NCI-H2227 (cell line): ENCODE measurements at regions not wholly inside any gene's neighbourhood (a gene's known extent, or its start where the extent isn't known, plus 50 kb on each side); places are given as distances from the start of the nearest gene placed in this dataset.
A peak's percentile ranks its signal among the peaks of the same experiment; 100 is the strongest.

Experiments
- DNase-seq: peaks from one replicate; lab custom pipeline; 2025; ENCODE audit not compliant: unreplicated experiment; lab: John Stamatoyannopoulos, UW

GRCh38 chr2:79453918-79454317 lies 58.9 kb upstream of the CTNNA2 start:
- DNase-seq: no peak

DNA sequence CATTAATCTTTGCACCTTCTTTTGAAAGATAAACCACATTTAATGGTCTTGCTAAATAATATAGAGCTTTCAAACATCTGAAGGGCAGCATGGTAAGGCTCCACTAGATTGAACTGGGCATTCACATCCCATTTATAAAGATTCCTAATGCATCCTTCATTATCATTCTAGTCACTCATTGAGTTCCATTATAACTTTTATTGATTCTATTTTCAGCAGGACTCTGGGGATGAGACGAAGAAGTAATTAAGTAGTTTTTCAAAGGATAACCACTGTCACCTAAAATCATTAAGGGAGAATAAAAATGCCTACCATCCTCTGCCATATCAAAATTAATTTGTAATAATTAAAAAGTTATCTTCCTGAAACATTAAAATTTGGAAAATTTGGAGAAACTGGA lies 60.2 kb upstream of the CTNNA2 start:
- no peak for DNase-seq

DNA sequence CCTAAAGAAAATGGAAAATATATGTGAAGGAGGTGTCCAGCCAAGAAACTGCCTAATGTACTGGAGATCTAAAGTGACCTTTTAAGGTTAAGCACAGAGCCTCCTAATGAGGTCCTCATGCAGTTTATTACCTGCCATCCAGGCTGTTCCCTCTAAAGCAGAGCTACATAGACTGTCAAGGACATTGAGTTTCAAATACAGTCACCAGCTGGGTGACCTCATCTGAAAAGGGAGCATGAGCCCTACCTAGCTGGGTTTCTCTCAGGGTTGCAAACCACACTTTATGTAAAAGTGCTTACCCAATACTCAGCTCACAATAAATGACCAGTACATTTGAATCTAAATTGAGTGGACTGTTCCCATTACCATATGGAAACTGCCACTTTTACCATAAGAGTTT lies 65.4 kb upstream of the CTNNA2 start:
- DNase-seq: no peak

- DNase-seq: no peak
Measured at GRCh38 chr2:79446313-79446712, 66.5 kb upstream of the CTNNA2 start.

DNA sequence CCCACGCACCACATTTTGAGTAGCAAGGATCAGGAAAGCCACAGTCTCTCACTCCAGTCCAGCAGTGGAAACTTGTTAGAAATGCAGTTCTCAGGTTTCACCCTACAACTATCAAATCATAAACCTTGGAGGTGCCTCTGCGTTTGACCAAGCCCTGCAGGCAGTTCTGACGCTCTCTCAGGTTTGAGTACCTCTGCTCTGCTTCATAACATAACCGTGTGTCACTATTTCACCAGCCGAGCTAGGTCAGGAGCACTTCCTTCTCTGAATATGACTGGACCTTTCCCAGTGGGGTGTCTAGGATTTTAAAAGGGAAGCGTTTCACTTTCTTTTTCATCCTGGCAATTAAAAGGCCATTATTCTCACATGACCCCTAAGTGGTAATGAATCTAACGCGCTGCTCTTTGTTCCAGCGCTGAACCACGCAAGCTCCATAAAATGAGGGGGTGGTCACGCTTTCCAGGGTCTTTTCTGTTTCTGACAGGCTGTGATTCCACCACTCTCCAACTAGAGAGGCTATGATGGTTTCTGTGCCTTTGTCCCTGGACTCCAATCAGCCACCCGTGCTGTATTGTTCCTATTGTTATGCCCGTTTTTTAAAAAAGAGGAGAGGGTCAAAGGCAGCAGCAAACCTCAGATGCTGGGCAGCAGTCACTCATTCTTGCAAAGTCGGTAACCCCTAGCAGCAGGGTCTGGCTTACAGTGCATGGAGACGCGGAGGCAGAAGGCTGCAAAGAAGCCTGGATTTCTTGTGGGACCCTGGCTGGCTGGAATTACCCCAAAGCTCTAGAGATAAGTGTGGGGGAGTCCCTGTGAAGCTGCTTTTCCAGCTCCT lies 75.2 kb upstream of the CTNNA2 start:
- DNase-seq: peak; percentile 49

DNA sequence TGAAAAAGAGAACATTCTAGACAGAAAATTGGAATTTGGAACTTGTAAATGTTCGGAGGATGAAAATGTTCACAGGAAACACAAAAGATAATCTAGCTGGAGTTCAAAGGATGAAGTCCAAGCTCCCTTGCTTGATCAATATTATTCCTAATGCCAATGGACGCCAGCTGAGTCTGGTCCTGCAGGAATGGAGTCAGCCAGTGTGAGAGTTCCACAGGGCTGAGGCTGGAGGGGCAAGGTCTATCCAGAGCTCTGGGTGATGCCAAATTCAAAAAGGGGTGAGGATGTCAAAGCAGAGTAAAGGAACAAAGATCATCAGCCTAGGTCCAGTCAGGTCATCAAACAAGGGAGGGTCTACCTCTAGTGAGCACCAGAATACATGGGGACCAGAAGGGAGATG lies 78.5 kb upstream of the CTNNA2 start:
- no peak for DNase-seq

DNA sequence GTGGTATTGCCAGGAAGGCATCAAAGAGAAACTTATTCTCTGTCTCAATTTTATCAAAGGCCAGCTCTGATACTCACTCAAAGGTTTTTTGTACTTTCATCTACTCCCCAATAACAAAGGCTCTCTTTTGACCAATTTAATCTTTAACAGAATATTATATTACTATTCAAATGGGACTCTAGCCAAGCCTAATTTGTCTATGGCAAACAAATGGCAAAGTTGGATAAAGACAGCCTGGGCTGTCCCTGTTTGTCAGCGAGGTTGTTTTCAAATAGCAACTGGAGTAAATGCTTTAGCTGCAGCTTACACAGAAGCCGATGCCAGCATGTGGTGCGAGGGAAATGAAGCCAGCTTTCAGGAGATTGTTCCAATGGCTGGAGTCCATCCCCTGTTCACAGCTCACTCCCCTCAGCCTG lies 80.1 kb upstream of the CTNNA2 start:
- DNase-seq: no peak

DNA sequence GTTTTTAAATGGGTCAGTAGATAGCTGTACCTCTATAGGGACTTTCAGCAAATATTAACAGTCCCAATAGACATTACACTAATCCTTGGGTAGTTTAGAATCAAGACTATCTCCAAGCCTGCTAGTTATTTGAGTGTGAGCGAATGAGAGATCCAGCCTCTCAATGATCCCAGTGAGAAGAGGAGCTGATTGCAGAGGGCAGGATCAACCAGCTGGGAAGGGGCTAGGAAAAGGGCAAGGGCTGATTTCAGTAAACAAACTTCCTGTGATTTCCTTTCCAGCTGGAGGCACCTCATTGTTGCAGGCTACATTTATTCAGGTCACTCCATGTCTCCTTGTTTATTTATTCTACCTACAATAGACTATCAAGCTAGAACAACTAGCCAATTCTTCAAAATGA lies 84.1 kb upstream of the CTNNA2 start:
- DNase-seq: no peak

DNA sequence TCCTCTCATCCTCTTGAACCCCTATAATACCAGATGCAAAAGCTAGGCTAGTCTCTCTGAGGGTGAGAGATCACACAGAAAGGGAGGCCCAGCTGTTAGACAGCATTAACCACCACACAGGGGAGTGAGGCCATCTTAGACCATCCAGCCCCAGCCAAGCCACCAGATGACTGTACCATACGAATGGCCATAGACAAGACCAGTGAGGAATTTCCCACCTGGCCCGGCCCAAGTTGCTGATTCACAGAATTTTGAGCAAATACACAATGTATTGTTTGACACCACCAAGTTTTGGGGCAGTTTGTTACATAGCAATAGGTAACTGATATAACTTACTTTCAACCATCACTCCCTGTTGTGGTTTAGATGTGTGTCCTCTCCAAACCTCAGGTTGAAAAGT lies 98.2 kb upstream of the CTNNA2 start:
- DNase-seq: no peak

- DNase-seq: no peak
Measured at GRCh38 chr2:79394485-79394859, 118.4 kb upstream of the CTNNA2 start.

DNA sequence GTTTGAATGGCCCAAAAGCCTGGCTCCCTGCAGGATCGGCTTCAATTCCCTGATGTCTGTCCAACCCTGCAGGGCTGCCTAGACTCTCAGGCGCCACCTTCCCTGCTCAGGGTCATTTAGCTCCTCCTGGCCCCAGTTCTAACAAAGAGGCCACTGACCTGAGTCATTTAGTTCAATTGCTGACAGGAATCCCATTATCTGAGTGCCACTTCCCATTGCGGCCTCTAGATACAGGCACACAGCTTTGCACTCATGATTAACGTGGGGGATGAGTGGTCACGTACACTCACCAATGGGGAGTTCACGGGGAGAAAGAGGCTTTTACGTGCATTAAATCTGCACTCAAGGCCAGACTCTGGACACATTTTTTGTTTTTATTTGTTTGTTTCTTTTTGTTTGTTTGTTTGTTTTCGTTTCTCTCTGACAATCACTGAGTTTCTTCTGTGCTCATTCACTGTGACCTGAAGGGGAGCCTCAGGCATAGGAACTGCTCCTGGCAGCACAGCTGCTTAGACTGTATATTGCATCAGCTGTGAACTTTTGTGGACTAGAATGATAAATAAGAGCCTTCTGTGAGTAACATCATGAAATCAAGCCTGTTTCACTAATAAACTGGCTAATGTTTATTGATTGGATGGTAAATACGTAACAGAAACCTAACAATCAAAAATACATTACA lies 118.9 kb upstream of the CTNNA2 start:
- peak; percentile 90 for DNase-seq

GRCh38 chr2:79393107-79393685 lies 119.7 kb upstream of the CTNNA2 start:
- no peak for DNase-seq

GRCh38 chr2:79389481-79389880 lies 123.4 kb upstream of the CTNNA2 start:
- DNase-seq: no peak

DNA sequence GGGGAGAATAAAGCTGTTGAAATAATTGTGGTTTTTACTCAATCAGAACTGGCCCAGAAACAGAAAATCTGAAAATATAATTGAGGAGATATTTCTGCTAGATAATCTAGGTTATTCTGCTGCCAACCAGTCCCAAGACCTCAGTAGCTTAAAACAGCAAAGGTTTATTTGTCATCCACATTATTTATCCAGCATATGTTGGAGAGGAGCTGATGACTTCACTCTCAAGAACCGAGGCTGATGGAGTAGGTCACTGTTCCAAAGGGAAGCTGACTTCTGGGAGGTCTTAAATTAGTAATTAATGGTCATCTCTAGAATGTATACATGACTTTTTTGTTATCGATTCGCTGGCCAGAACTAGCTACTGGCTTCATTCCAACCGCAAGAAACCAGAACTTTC lies 124.8 kb upstream of the CTNNA2 start:
- DNase-seq: no peak

GRCh38 chr2:79387431-79387830 lies 125.4 kb upstream of the CTNNA2 start:
- DNase-seq: no peak

- peak; percentile 25 for DNase-seq
Measured at GRCh38 chr2:79383681-79384080, 129.2 kb upstream of the CTNNA2 start.

- DNase-seq: no peak
Measured at GRCh38 chr2:79375817-79376216, 137.0 kb upstream of the CTNNA2 start.

DNA sequence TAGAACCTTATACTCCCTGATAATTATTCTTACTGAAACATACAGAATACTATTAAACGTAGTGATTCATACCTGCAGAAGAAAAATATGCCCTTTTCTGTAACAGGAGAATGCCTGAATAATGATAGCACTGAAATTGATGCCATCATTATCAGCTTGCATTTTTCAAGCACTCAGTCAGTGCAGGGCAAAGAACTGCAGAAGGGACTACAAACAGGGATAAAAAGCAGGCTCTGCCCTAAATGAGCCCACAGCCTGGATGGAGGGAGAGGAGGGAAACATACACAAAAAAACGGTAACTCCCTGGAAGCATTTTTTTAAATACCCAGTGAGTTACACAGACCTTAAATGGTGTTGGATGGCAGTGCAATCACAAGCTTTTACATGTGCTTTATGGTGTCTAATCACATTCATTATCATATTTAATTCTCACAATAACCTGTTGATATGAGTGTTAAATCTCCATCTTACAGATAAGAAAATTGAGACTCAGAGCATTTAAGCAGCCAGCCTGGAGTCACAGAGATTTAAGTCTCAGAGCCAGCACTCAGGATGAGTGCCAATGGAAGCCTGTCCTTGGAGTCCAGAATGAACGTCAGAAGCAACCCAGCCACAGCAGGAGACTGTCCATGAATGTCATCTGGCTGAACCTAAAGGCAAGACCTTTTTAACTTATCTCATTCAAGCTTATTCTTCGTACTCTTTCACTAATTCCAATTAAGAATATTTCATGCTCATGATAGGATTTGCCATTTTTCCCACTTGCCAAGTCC lies 139.3 kb upstream of the CTNNA2 start:
- DNase-seq: no peak

GRCh38 chr2:79370976-79371538 lies 141.8 kb upstream of the CTNNA2 start:
- DNase-seq: peak; percentile 53

GRCh38 chr2:79369127-79369526 lies 143.7 kb upstream of the CTNNA2 start:
- no peak for DNase-seq

- DNase-seq: no peak
Measured at GRCh38 chr2:79368116-79368630, 144.7 kb upstream of the CTNNA2 start.
